ENCODE measurements at regions not wholly inside any gene's neighbourhood (a gene's known extent, or its start where the extent isn't known, plus 50 kb on each side); places are given as distances from the start of the nearest gene placed in this dataset.

DNA sequence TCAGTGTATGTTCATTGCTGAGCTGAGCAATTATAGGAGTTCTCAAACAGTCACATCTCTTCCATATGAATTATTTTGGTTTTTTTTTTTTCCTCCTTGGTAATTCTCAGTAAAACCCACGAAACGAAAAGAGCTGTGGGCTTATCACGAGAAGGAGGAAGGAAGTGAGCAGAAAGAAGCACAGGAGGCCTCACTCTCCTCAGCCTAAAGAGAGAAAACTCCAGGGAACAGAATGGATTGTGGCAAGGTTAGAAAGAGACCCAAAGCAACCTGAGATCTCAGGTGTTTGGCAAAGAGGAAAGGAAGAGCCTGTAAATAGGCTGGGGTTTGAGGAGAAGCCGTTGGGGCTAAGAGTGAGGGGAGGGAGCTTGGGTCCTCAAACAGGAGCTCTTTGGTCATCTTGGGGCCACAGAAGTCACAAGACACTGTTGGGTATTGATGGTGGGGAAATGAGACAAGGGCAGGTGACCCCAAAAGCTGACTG, 67.8 kb upstream of the CITED2 start (continued):
- TF ChIP-seq NR2F6 (CRISPR knock-in tag; IDR thresholded peaks at IDR 0.05): no peak
- TF ChIP-seq, protein P1, sequence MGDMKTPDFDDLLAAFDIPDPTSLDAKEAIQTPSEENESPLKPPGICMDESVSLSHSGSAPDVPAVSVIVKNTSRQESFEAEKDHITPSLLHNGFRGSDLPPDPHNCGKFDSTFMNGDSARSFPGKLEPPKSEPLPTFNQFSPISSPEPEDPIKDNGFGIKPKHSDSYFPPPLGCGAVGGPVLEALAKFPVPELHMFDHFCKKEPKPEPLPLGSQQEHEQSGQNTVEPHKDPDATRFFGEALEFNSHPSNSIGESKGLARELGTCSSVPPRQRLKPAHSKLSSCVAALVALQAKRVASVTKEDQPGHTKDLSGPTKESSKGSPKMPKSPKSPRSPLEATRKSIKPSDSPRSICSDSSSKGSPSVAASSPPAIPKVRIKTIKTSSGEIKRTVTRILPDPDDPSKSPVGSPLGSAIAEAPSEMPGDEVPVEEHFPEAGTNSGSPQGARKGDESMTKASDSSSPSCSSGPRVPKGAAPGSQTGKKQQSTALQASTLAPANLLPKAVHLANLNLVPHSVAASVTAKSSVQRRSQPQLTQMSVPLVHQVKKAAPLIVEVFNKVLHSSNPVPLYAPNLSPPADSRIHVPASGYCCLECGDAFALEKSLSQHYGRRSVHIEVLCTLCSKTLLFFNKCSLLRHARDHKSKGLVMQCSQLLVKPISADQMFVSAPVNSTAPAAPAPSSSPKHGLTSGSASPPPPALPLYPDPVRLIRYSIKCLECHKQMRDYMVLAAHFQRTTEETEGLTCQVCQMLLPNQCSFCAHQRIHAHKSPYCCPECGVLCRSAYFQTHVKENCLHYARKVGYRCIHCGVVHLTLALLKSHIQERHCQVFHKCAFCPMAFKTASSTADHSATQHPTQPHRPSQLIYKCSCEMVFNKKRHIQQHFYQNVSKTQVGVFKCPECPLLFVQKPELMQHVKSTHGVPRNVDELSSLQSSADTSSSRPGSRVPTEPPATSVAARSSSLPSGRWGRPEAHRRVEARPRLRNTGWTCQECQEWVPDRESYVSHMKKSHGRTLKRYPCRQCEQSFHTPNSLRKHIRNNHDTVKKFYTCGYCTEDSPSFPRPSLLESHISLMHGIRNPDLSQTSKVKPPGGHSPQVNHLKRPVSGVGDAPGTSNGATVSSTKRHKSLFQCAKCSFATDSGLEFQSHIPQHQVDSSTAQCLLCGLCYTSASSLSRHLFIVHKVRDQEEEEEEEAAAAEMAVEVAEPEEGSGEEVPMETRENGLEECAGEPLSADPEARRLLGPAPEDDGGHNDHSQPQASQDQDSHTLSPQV (IDR thresholded peaks at IDR 0.05): peak; percentile 49; the same call in 1 of the 2 replicates
- TF ChIP-seq GATAD2A (IDR thresholded peaks at IDR 0.05): no peak
- TF ChIP-seq SRSF3 (IDR thresholded peaks at IDR 0.05; ENCODE audit: insufficient read depth, low read length): no peak
- no peak for TF ChIP-seq TRIM24 (IDR thresholded peaks at IDR 0.05)
- TF ChIP-seq KLF6 (CRISPR knock-in tag; IDR thresholded peaks at IDR 0.05; ENCODE audit: borderline replicate concordance): peak; percentile 82; the same call in 1 of the 2 replicates
- TF ChIP-seq ZNF436 (CRISPR knock-in tag; IDR thresholded peaks at IDR 0.05): peak; percentile 34; the same call in 1 of the 2 replicates
- TF ChIP-seq, protein P2, sequence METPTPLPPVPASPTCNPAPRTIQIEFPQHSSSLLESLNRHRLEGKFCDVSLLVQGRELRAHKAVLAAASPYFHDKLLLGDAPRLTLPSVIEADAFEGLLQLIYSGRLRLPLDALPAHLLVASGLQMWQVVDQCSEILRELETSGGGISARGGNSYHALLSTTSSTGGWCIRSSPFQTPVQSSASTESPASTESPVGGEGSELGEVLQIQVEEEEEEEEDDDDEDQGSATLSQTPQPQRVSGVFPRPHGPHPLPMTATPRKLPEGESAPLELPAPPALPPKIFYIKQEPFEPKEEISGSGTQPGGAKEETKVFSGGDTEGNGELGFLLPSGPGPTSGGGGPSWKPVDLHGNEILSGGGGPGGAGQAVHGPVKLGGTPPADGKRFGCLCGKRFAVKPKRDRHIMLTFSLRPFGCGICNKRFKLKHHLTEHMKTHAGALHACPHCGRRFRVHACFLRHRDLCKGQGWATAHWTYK (CRISPR knock-in tag; IDR thresholded peaks at IDR 0.05): peak; percentile 80
- TF ChIP-seq SMARCA4 (IDR thresholded peaks at IDR 0.05): peak; percentile 28; the same call in 1 of the 2 replicates
- peak; percentile 61; the same call in 1 of the 2 replicates for TF ChIP-seq SPI1 (IDR thresholded peaks at IDR 0.05; ENCODE audit: borderline replicate concordance, low read depth, low read length)
- TF ChIP-seq GTF2B (IDR thresholded peaks at IDR 0.05; ENCODE audit: extremely low read depth, insufficient read length): no peak
- TF ChIP-seq ETV1 (tag; conservative IDR thresholded peaks at IDR 0.05; ENCODE audit: low read depth): peak; percentile 7; the same call in 1 of the 2 replicates
- TF ChIP-seq, protein P3, sequence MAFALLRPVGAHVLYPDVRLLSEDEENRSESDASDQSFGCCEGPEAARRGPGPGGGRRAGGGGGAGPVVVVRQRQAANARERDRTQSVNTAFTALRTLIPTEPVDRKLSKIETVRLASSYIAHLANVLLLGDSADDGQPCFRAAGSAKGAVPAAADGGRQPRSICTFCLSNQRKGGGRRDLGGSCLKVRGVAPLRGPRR (CRISPR knock-in tag; IDR thresholded peaks at IDR 0.05): peak; percentile 57; the same call in 1 of the 2 replicates
- no peak for TF ChIP-seq PCBP2 (IDR thresholded peaks at IDR 0.05; ENCODE audit: low read depth, low read length, poor library complexity, severe bottlenecking)
- TF ChIP-seq, protein P4, sequence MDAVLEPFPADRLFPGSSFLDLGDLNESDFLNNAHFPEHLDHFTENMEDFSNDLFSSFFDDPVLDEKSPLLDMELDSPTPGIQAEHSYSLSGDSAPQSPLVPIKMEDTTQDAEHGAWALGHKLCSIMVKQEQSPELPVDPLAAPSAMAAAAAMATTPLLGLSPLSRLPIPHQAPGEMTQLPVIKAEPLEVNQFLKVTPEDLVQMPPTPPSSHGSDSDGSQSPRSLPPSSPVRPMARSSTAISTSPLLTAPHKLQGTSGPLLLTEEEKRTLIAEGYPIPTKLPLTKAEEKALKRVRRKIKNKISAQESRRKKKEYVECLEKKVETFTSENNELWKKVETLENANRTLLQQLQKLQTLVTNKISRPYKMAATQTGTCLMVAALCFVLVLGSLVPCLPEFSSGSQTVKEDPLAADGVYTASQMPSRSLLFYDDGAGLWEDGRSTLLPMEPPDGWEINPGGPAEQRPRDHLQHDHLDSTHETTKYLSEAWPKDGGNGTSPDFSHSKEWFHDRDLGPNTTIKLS (IDR thresholded peaks at IDR 0.05; ENCODE audit: borderline replicate concordance, low read depth): 0 out of 2 replicates have a peak, but pooled peaks have one; percentile 5
- TF ChIP-seq CXXC5 (CRISPR knock-in tag; IDR thresholded peaks at IDR 0.05): 0 out of 2 replicates have a peak, but pooled peaks have one; percentile 17
- TF ChIP-seq ZNF449 (CRISPR knock-in tag; IDR thresholded peaks at IDR 0.05): 0 out of 2 replicates have a peak, but pooled peaks have one; percentile 38
- 0 out of 2 replicates have a peak, but pooled peaks have one; percentile 46 for TF ChIP-seq ZNF57 (CRISPR knock-in tag; IDR thresholded peaks at IDR 0.05)
- 0 out of 2 replicates have a peak, but pooled peaks have one; percentile 27 for TF ChIP-seq ELF1 (tag; IDR thresholded peaks at IDR 0.05)

Data from K562 (cell line).